ENCODE measurements at regions not wholly inside any gene's neighbourhood (a gene's known extent, or its start where the extent isn't known, plus 50 kb on each side); places are given as distances from the start of the nearest gene placed in this dataset.

DNA sequence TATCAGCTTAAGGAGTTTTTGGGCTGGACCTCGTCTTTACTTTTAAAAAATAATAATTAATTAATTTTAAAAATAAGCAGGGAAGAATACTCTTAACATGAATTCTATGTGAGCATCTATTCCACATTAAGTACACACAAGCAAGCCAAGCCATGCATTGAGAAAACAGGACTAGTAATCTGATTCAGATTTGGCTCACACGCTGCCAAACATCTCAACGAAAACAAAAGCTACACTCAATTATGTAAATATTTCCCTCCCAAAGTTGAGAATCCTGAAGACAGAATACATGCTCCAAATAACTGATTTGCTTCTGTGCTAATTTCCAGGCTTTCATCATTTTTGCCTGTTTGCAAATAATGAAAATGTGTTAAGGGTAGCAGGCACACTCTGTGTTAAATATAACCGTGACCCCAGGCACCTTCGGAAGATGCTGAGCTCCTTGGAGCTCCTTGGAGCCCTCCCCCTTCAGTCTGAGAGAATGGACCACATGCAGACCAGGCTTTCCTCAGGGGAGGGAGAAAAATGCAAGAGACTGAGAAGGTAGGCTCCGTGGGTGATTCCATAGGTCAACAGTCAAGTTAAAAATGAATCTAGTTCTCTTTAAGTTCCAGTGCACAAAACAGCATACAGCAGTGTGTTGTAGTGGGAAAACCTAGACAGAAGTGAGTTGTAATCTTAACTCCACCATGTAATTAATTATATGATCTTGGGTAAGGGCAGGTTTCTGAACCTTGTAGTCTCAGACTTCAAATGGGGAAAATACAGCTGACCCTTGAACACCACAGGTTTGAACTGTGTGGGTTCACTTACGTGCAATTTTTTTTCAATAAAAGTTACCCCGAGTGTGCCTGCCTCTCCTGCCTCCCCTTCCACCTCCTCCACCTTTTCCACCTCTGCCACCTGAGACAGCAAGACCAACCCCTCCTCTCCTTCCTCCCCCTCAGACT, 161.3 kb upstream of the RREB1 start:
- DNase-seq (peak; percentile 34 to 87 (median 74)), ATAC-seq (ENCODE audit: insufficient read depth, low FRiP score) (no peak)
- Histone ChIP-seq H3K9ac (ENCODE audit: insufficient read depth in 1 of 2, low read length in 2 of 2) (no peak overlapping the region), H3K9me3 (ENCODE audit: control insufficient read depth in 4 of 4, insufficient read depth in 3 of 4, low read length in 3 of 4) (peaks cover 0 to 3% (median 1%) of the 10 kb centered on the region in 4 donors), H3K27me3 (ENCODE audit: control insufficient read depth in 3 of 3, insufficient read depth in 3 of 3, low read length in 2 of 3) (no peaks in the 10 kb centered on the region), H3K4me3 (no peak overlapping the region), H3K27ac (ENCODE audit: low read depth in 1 of 2, low read length in 1 of 2) (no peak overlapping the region), H3K36me3 (ENCODE audit: control insufficient read depth in 4 of 4, insufficient read depth in 4 of 4, low read length in 4 of 4) (no peaks in the 10 kb centered on the region), H3K4me1 (ENCODE audit: control insufficient read depth in 5 of 5, insufficient read depth in 5 of 5, low read length in 5 of 5) (peaks cover 0 to 8% (median 0%) of the 10 kb centered on the region in 5 donors)
- 72 to 85% methylated on average over 8 of the region's 8 CpGs for WGBS, 2 donors
- TF ChIP-seq, protein P1, sequence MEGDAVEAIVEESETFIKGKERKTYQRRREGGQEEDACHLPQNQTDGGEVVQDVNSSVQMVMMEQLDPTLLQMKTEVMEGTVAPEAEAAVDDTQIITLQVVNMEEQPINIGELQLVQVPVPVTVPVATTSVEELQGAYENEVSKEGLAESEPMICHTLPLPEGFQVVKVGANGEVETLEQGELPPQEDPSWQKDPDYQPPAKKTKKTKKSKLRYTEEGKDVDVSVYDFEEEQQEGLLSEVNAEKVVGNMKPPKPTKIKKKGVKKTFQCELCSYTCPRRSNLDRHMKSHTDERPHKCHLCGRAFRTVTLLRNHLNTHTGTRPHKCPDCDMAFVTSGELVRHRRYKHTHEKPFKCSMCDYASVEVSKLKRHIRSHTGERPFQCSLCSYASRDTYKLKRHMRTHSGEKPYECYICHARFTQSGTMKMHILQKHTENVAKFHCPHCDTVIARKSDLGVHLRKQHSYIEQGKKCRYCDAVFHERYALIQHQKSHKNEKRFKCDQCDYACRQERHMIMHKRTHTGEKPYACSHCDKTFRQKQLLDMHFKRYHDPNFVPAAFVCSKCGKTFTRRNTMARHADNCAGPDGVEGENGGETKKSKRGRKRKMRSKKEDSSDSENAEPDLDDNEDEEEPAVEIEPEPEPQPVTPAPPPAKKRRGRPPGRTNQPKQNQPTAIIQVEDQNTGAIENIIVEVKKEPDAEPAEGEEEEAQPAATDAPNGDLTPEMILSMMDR (IDR thresholded peaks at IDR 0.05; ENCODE audit: control extremely low read depth, extremely low read depth), result no peak

- no peaks in the 10 kb centered on the region for H3K27me3 ChIP-seq (ENCODE audit: control insufficient read depth in 3 of 3, insufficient read depth in 3 of 3, low read length in 2 of 3)
- H3K4me3 ChIP-seq, result no peak overlapping the region
- TF ChIP-seq, protein P1 (IDR thresholded peaks at IDR 0.05; ENCODE audit: control extremely low read depth, extremely low read depth), result no peak
- ATAC-seq (ENCODE audit: insufficient read depth, low FRiP score), result no peak
- peaks cover 0 to 5% (median 0%) of the 10 kb centered on the region in 5 donors for H3K4me1 ChIP-seq (ENCODE audit: control insufficient read depth in 5 of 5, insufficient read depth in 5 of 5, low read length in 5 of 5)
- 76 to 80% methylated on average over 3 of the region's 3 CpGs for WGBS, 2 donors
- no peak overlapping the region for H3K9ac ChIP-seq (ENCODE audit: insufficient read depth in 1 of 2, low read length in 2 of 2)
- H3K27ac ChIP-seq (ENCODE audit: low read depth in 1 of 2, low read length in 1 of 2), result no peak overlapping the region
- no peaks in the 10 kb centered on the region for H3K36me3 ChIP-seq (ENCODE audit: control insufficient read depth in 4 of 4, insufficient read depth in 4 of 4, low read length in 4 of 4)
- H3K9me3 ChIP-seq (ENCODE audit: control insufficient read depth in 4 of 4, insufficient read depth in 3 of 4, low read length in 3 of 4), result peaks cover 0 to 4% (median 1%) of the 10 kb centered on the region in 4 donors
- no peak for DNase-seq
Observed at GRCh38 chr6:6950373-6951145, 157.2 kb upstream of the RREB1 start.

GRCh38 chr6:6951355-6951754, 156.4 kb upstream of the RREB1 start:
- ATAC-seq (ENCODE audit: insufficient read depth, low FRiP score), result no peak
- WGBS, 2 donors, result 94 to 98% methylated on average over 3 of the region's 3 CpGs
- peaks cover 0 to 4% (median 1%) of the 10 kb centered on the region in 4 donors for H3K9me3 ChIP-seq (ENCODE audit: control insufficient read depth in 4 of 4, insufficient read depth in 3 of 4, low read length in 3 of 4)

More at GRCh38 chr6:6951355-6951754, 156.4 kb upstream of the RREB1 start:
- Histone ChIP-seq H3K4me1 (ENCODE audit: control insufficient read depth in 5 of 5, insufficient read depth in 5 of 5, low read length in 5 of 5) (peaks cover 0 to 5% (median 0%) of the 10 kb centered on the region in 5 donors), H3K9ac (ENCODE audit: insufficient read depth in 1 of 2, low read length in 2 of 2) (no peak overlapping the region), H3K36me3 (ENCODE audit: control insufficient read depth in 4 of 4, insufficient read depth in 4 of 4, low read length in 4 of 4) (no peaks in the 10 kb centered on the region), H3K27ac (ENCODE audit: low read depth in 1 of 2, low read length in 1 of 2) (no peak overlapping the region), H3K27me3 (ENCODE audit: control insufficient read depth in 3 of 3, insufficient read depth in 3 of 3, low read length in 2 of 3) (no peaks in the 10 kb centered on the region), H3K4me3 (no peak overlapping the region)
- TF ChIP-seq, protein P1 (IDR thresholded peaks at IDR 0.05; ENCODE audit: control extremely low read depth, extremely low read depth), result no peak
- DNase-seq, result no peak

Measured in lung (tissue), 11 donors.